ENCODE measurements at regions not wholly inside any gene's neighbourhood (a gene's known extent, or its start where the extent isn't known, plus 50 kb on each side); places are given as distances from the start of the nearest gene placed in this dataset.

GRCh38 chr6:125670568-125670967, 78.9 kb upstream of the HEY2 start:
- Histone ChIP-seq H3K4me3 (peak overlapping the region in 2 of 12 donors; percentile 10 to 20), H3K36me3 (no peaks in the 10 kb centered on the region), H3K9me3 (no peaks in the 10 kb centered on the region), H3K4me1 (peaks cover 0 to 10% (median 0%) of the 10 kb centered on the region in 12 donors), H3K27me3 (no peaks in the 10 kb centered on the region), H3K27ac (peak overlapping the region in 9 of 12 donors; percentile 14 to 74 (median 45))
- DNase-seq (peak in 4 of 5 donors; percentile 30 to 73 (median 60)), ATAC-seq (peak; percentile 92 to 96 (median 96))
- WGBS, 4 donors: 15 to 22% (median 17%) methylated on average over 5 of the region's 5 CpGs
- intact Hi-C loops (cut with DNase I): loop anchor here in 2 of 10 donors (5.0 kb wide), 2 partner anchors 77 to 83 kb away; partner anchors contain the start of gene HEY2 (in 1 of the 2)
- TF ChIP-seq POLR2A (IDR thresholded peaks at IDR 0.05): no peak
- TF ChIP-seq, protein P1, sequence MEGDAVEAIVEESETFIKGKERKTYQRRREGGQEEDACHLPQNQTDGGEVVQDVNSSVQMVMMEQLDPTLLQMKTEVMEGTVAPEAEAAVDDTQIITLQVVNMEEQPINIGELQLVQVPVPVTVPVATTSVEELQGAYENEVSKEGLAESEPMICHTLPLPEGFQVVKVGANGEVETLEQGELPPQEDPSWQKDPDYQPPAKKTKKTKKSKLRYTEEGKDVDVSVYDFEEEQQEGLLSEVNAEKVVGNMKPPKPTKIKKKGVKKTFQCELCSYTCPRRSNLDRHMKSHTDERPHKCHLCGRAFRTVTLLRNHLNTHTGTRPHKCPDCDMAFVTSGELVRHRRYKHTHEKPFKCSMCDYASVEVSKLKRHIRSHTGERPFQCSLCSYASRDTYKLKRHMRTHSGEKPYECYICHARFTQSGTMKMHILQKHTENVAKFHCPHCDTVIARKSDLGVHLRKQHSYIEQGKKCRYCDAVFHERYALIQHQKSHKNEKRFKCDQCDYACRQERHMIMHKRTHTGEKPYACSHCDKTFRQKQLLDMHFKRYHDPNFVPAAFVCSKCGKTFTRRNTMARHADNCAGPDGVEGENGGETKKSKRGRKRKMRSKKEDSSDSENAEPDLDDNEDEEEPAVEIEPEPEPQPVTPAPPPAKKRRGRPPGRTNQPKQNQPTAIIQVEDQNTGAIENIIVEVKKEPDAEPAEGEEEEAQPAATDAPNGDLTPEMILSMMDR (IDR thresholded peaks at IDR 0.05): no peak

GRCh38 chr6:125671323-125671722, 78.1 kb upstream of the HEY2 start:
- Histone ChIP-seq H3K36me3 (no peaks in the 10 kb centered on the region), H3K4me3 (no peak overlapping the region), H3K9me3 (no peaks in the 10 kb centered on the region), H3K4me1 (peaks cover 0 to 10% (median 0%) of the 10 kb centered on the region in 12 donors), H3K27ac (peak overlapping the region in 1 of 12 donors; percentile 68), H3K27me3 (no peaks in the 10 kb centered on the region)
- no peak for TF ChIP-seq POLR2A (IDR thresholded peaks at IDR 0.05)
- TF ChIP-seq, protein P1 (IDR thresholded peaks at IDR 0.05): no peak
- intact Hi-C loops (cut with DNase I): loop anchor here in 2 of 10 donors (5.0 kb wide), 2 partner anchors 76 to 84 kb away; partner anchors contain the start of gene HEY2 (in 1 of the 2)
- ATAC-seq (no peak), DNase-seq (no peak)
- 22 to 47% (median 33%) methylated on average over 1 of the region's 1 CpG for WGBS, 4 donors

- no peaks in the 10 kb centered on the region for H3K9me3 ChIP-seq
- H3K27me3 ChIP-seq: no peaks in the 10 kb centered on the region
- H3K36me3 ChIP-seq: no peaks in the 10 kb centered on the region
- DNase-seq (no peak), ATAC-seq (no peak)
- WGBS, 4 donors: 73 to 97% (median 95%) methylated on average over 5 of the region's 5 CpGs
- H3K4me3 ChIP-seq: no peak overlapping the region
- peaks cover 0 to 10% (median 0%) of the 10 kb centered on the region in 12 donors for H3K4me1 ChIP-seq
- no peak for TF ChIP-seq POLR2A (IDR thresholded peaks at IDR 0.05)
- TF ChIP-seq, protein P1 (IDR thresholded peaks at IDR 0.05): no peak
- H3K27ac ChIP-seq: no peak overlapping the region
- intact Hi-C loops (cut with DNase I): loop anchor here in 2 of 10 donors (5.0 kb wide), 2 partner anchors 73 to 87 kb away; partner anchors contain the start of gene HEY2 (in 1 of the 2)
Observed at GRCh38 chr6:125674230-125674629, 75.2 kb upstream of the HEY2 start.

GRCh38 chr6:125678601-125679000, 70.8 kb upstream of the HEY2 start:
- H3K4me1 ChIP-seq: peaks cover 0 to 3% (median 0%) of the 10 kb centered on the region in 12 donors
- intact Hi-C loops (cut with DNase I): loop anchor here in 2 of 10 donors (5.0 kb wide), 1 partner anchor 64 kb away; no protein-coding TSS in a partner anchor
- ATAC-seq (peak in 3 of 4 donors; percentile 47 to 75 (median 73)), DNase-seq (no peak)
- 44 to 48% (median 46%) methylated on average over 4 of the region's 4 CpGs for WGBS, 4 donors
- no peaks in the 10 kb centered on the region for H3K27me3 ChIP-seq
- H3K9me3 ChIP-seq: peaks cover 0 to 1% (median 0%) of the 10 kb centered on the region in 12 donors
- no peaks in the 10 kb centered on the region for H3K36me3 ChIP-seq
- no peak overlapping the region for H3K27ac ChIP-seq
- H3K4me3 ChIP-seq: no peak overlapping the region
- TF ChIP-seq, protein P1 (IDR thresholded peaks at IDR 0.05): no peak
- TF ChIP-seq POLR2A (IDR thresholded peaks at IDR 0.05): no peak
